ENCODE measurements at regions not wholly inside any gene's neighbourhood (a gene's known extent, or its start where the extent isn't known, plus 50 kb on each side); places are given as distances from the start of the nearest gene placed in this dataset.

GRCh38 chr2:821546-821945 is 129.1 kb upstream of the SNTG2 start:
- DNase-seq, result no peak

- DNase-seq, result no peak
These were observed 131.0 kb upstream of the SNTG2 start for GRCh38 chr2:819601-820000.

DNA sequence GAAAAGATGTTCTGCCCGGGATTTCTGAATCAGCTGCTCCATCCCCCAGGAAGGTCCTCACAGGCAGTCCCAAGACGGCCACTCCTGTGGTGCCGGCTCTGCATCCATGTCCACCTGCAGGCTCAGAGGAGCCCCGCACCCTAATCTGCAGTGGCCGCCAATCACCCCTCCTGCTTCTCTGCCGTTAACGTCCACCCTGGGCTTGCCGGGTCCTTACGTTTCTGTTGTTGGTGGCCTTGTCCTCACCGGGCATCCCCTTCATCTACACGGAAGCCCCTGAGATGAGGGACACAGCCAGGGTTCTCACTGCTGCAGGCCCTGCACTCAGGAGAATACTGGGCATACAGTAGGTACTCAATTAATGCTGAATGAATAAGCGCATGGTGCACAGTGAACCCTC is 131.5 kb upstream of the SNTG2 start:
- DNase-seq, result no peak

DNA sequence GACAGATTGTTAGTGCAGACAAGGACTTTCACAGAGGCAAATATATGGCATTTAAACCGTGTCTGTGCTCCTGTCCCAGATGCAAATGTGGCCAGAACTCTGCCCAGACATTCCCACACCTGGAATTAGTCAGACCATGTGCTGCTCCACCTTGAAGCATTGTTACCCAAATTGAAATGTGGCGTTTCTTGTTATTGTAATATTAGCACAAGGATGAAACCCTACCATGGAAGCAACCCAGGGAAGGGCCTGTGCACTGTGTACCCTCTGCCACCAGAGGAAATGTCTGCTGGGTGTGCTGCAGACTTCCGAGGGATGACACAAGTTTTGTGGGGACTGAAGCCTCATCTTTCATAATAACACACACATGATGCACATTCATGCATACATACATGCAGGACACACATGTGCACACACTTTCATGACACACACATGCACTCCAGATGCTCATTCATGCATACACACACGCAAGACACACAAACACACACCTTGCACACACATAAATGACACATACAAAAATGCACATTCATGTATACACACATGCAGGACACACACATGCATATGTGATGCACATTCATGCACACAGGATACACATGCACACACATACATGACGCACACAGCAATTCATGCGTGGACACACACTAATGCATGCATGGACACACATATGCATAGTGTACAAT is 133.2 kb upstream of the SNTG2 start:
- no peak for DNase-seq

DNA sequence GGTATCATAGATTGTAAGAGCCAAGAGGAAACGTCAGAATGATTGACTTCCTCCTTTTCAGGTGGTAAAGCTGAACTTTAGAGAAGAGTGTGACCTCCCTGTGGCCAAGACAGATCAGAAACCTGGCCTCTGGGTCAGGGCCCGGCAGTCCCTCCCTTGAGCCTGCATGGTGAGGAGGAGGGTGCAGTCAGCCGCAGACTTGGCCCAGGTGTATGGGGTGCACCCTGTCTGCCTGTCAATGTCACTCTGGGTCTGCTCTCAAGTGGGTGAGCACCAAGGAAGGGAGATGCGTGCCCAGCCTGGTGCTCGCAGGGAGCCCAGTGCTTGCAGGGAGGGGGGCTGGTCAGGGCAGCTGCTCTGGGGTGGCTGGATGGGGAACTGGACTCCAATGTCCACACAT is 134.4 kb upstream of the SNTG2 start:
- no peak for DNase-seq

- no peak for DNase-seq
These were observed 133.2 kb upstream of the TMEM18 start for GRCh38 chr2:810397-810796.

- no peak for DNase-seq
These were observed 130.1 kb upstream of the TMEM18 start for GRCh38 chr2:807300-807699.

DNA sequence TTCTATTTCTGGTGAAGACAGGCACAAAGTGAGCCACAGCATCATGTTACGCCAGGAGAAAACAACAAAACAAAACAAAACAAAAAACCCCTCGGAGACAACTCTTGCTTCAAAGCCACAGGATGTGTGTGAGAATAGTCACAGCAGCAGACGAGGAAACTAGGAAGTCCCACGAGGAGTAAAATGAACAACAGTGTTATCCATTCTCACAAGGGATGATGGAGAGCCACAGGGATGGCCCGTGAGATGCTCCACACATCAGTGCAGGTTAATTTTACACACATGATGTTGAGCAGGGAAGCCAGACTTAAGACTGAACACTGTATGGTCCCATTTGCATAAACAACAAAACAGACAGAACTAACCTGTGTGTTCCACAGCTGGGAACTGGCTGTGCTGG is 128.5 kb upstream of the TMEM18 start:
- no peak for DNase-seq

- no peak for DNase-seq
These were observed 120.8 kb upstream of the TMEM18 start for GRCh38 chr2:797993-798392.

- no peak for DNase-seq
These were observed 120.3 kb upstream of the TMEM18 start for GRCh38 chr2:797556-797955.

- no peak for DNase-seq
These were observed 119.2 kb upstream of the TMEM18 start for GRCh38 chr2:796141-796985.

- no peak for DNase-seq
These were observed 118.4 kb upstream of the TMEM18 start for GRCh38 chr2:795531-796041.

DNA sequence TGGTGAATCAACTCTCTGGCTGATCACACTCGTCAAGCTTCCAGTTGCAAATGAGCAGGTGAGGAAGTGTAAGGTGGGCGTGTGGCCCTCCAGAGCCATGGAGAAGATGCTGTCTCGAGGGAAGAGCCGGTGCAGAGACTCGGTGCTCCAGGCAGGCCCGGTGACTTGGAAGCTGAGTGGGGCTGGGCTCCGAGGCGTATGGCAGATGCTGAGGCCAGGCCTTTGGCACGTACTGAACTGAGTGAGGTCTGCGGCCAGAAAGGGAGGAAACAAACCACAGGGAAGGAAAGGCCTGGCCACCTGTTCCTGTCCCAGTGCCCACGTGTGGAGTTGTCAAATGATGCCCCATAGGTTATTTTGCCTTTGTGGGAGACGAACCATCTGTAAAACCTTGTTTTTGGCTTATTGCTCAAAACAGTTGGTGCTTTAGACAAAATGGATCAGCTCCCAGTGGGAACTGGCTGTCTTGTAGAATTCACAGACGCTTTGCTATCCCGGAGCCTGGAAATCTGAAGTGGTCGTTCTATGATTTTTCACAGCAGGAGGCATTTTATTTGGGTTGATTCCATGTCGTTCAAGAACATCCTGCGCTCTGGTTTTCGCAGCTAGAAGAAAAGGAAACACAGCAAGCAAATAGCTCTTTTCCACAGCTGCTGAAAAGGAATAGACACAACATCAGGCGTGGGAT is 117.5 kb upstream of the TMEM18 start:
- DNase-seq, result no peak

- no peak for DNase-seq
These were observed 116.0 kb upstream of the TMEM18 start for GRCh38 chr2:793236-793635.

DNA sequence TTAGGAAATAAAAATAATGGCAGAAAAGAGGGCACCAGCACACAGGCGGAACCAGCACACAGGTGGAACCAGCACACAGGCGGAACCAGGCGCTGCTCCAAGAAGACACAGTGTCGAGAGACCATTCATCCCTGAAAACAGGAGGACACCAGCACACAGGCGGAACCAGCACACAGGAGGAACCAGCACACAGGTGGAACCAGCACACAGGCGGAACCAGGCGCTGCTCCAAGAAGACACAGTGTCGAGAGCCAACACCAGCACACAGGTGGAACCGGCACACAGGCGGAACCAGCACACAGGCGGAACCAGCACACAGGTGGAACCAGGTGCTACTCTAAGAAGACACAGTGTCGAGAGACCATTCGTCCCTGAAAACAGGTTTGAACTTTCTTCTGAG is 115.5 kb upstream of the TMEM18 start:
- DNase-seq, result no peak

GRCh38 chr2:790634-791245 is 113.5 kb upstream of the TMEM18 start:
- DNase-seq, result no peak

GRCh38 chr2:790081-790480 is 112.9 kb upstream of the TMEM18 start:
- DNase-seq, result no peak

DNA sequence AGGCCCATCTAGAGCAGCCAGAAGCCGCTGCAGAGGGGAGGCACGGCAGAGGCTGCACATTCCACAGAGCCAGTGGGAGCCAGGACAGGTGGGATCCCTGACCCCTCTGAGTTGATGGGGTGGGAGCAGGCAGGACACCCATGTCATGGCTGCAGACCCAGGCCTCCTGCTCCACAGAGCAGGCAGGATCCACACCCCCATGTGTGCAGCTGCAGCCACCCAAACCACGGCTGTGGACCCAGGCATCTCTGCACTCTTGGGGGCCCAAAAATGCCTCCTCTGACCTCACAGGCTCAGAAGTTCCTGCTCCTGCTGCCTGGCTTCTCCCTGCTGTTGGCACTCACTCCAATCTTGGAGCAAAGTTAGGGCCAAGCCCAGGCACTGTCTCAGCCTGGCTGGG is 112.3 kb upstream of the TMEM18 start:
- no peak for DNase-seq

DNA sequence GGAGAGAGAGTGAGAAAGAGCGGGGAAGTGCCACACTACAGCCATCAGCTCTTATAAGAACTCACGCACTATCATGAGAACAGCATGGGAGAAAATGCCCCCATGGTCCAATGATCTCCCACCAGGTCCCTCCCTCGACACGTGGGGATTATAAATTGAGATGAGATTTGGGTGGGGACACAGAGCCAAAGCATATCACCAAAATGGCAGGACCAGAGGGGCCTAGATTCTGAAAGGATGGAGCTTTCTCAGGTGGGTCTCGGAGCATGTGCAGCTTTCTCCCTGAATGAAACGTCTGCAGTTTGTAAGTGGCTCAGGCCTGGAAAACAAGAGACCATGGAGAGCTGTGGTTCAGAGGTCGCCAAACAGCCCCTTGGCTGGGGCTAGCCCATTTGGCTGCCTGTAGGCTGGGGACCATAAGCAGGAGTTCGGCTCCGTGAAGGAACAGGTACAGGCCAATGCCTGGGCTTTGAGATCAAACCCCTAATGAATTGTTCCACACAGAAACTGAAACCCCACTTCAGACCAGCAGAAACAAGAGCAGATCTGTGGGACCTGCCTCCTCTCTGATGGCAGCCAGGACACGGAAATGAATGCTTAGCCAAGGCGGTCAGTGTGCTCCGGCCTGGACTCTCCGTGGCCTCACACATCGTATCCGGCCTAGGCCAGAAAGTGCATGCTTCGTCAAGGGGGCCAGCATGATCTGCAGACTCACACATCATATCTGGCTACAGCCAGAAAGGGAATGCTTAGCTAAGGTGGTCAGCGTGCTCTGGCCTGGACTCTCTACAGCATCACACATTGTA is 111.2 kb upstream of the TMEM18 start:
- DNase-seq, result no peak

DNA sequence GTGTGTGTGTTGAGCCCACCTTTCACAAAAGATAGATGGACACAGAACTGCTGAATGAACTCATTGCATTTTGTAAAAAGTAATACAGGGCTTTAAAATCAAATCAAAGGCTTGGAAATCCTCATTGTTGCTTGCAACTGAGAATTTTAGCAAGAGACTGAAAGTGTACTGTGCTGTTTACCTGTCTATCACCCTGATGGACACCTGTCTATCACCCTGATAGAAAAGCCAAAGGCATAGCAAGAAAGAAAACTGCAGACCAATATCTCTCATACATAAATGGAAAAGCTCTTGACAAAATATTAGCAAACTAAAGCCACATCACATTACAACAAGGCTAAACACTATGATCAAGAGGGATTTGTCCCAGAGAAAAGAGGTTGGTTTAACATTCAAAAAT is 107.5 kb upstream of the TMEM18 start:
- DNase-seq, result no peak

DNA sequence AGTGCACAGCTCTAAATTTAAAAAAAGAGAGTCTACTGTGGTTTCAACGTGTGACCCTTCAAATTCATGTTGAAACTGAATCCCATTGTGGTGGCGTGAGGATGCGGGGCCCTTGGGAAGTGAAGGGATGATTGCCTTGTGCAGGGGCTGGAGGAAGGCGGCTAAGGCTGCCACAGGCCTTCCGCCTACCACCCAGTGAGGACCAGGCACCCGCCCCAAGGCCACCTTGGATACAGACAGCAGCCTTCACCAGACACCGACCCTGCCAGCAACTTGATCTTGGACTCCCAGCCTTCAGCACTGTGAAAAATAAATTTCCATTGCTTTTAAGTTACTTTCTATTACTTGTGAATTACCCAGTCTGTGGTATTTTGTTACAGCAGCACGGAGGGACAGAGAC is 103.4 kb upstream of the TMEM18 start:
- no peak for DNase-seq

- no peak for DNase-seq
These were observed 102.8 kb upstream of the TMEM18 start for GRCh38 chr2:780002-780401.

All from Kasumi-1 (cell line).